ENCODE measurements at regions not wholly inside any gene's neighbourhood (a gene's known extent, or its start where the extent isn't known, plus 50 kb on each side); places are given as distances from the start of the nearest gene placed in this dataset.
"Not testable (repeated sequence)": the region's sequence is repeated elsewhere in the genome, so short reads cannot be mapped to it uniquely, and the experiment has no call there.

GRCh38 chr2:53206226-53206625 is 561.4 kb upstream of the CHAC2 start:
- not testable (repeated sequence) for DNase-seq

GRCh38 chr2:53202063-53202462 is 565.5 kb upstream of the CHAC2 start:
- peak; percentile 33 for DNase-seq

GRCh38 chr2:53200072-53200471 is 567.5 kb upstream of the CHAC2 start:
- DNase-seq, result no peak

- no peak for DNase-seq
These were observed 578.6 kb upstream of the CHAC2 start for GRCh38 chr2:53188851-53189510.

- DNase-seq, result no peak
These were observed 584.0 kb upstream of the CHAC2 start for GRCh38 chr2:53183581-53183980.

- no peak for DNase-seq
These were observed 585.0 kb upstream of the CHAC2 start for GRCh38 chr2:53182601-53183000.

- no peak for DNase-seq
These were observed 585.8 kb upstream of the CHAC2 start for GRCh38 chr2:53181759-53182158.

- DNase-seq, result no peak
These were observed 590.3 kb upstream of the CHAC2 start for GRCh38 chr2:53177327-53177726.

GRCh38 chr2:53174539-53174938 is 593.1 kb upstream of the CHAC2 start:
- no peak for DNase-seq

GRCh38 chr2:53173698-53174455 is 593.7 kb upstream of the CHAC2 start:
- DNase-seq, result peak; percentile 22

GRCh38 chr2:53173091-53173490 is 594.5 kb upstream of the CHAC2 start:
- DNase-seq, result peak; percentile 78

GRCh38 chr2:53170466-53170865 is 597.1 kb upstream of the CHAC2 start:
- peak; percentile 53 for DNase-seq

GRCh38 chr2:53167227-53167626 is 600.4 kb upstream of the CHAC2 start:
- no peak for DNase-seq

- DNase-seq, result no peak
These were observed 617.5 kb upstream of the CHAC2 start for GRCh38 chr2:53150146-53150545.

GRCh38 chr2:53148221-53148620 is 619.4 kb upstream of the CHAC2 start:
- DNase-seq, result no peak

- DNase-seq, result no peak
These were observed 636.2 kb upstream of the CHAC2 start for GRCh38 chr2:53131416-53131815.

- no peak for DNase-seq
These were observed 637.1 kb upstream of the CHAC2 start for GRCh38 chr2:53130441-53130943.

- DNase-seq, result no peak
These were observed 637.8 kb upstream of the CHAC2 start for GRCh38 chr2:53129851-53130250.

- DNase-seq, result no peak
These were observed 640.4 kb upstream of the CHAC2 start for GRCh38 chr2:53127061-53127650.

GRCh38 chr2:53114991-53115390 is 652.6 kb upstream of the CHAC2 start:
- no peak for DNase-seq

- DNase-seq, result no peak
These were observed 653.0 kb upstream of the CHAC2 start for GRCh38 chr2:53114582-53114981.

- DNase-seq, result not testable (repeated sequence)
These were observed 655.2 kb upstream of the CHAC2 start for GRCh38 chr2:53112408-53112807.

GRCh38 chr2:53111406-53111805 is 656.2 kb upstream of the CHAC2 start:
- no peak for DNase-seq

All from muscle of arm (tissue), 1 donor.